ENCODE measurements at regions not wholly inside any gene's neighbourhood (a gene's known extent, or its start where the extent isn't known, plus 50 kb on each side); places are given as distances from the start of the nearest gene placed in this dataset.
"Not testable (repeated sequence)": the region's sequence is repeated elsewhere in the genome, so short reads cannot be mapped to it uniquely, and the experiment has no call there.

- Histone ChIP-seq H3K4me3 (ENCODE audit: low read length) (no peak overlapping the region), H3K27ac (ENCODE audit: low read depth, low read length) (no peak overlapping the region), H3K36me3 (ENCODE audit: control insufficient read depth in 2 of 3, insufficient read depth in 3 of 3, low read length in 3 of 3) (no peaks in the 10 kb centered on the region), H3K27me3 (ENCODE audit: control insufficient read depth in 2 of 2, insufficient read depth in 2 of 2, low read length in 2 of 2) (no peaks in the 10 kb centered on the region), H3K9me3 (ENCODE audit: control insufficient read depth in 2 of 3, low read length in 3 of 3) (peaks cover 0 to 4% (median 0%) of the 10 kb centered on the region in 3 experiments), H3K4me1 (ENCODE audit: control insufficient read depth in 2 of 2, insufficient read depth in 2 of 2, low read length in 2 of 2) (no peaks in the 10 kb centered on the region)
- CTCF ChIA-PET = no interaction called here
- peaks cover 0 to 9% (median 0%) of the 10 kb centered on the region in 11 donors for H3K9me3 Mint-ChIP-seq
- H3K36me3 Mint-ChIP-seq = no peaks in the 10 kb centered on the region
- H3K27me3 Mint-ChIP-seq = no peaks in the 10 kb centered on the region
- DNase-seq (no peak), ATAC-seq (no peak)
- POLR2A ChIA-PET = no interaction called here
- no peak overlapping the region for H3K27ac Mint-ChIP-seq
- H3K4me3 Mint-ChIP-seq = no peak overlapping the region
- intact Hi-C loops (cut with micrococcal nuclease) = no loop called here
- H3K4me1 Mint-ChIP-seq = no peaks in the 10 kb centered on the region
Observed at GRCh38 chr14:83893447-83893846, 1636.5 kb upstream of the FLRT2 start.

DNA sequence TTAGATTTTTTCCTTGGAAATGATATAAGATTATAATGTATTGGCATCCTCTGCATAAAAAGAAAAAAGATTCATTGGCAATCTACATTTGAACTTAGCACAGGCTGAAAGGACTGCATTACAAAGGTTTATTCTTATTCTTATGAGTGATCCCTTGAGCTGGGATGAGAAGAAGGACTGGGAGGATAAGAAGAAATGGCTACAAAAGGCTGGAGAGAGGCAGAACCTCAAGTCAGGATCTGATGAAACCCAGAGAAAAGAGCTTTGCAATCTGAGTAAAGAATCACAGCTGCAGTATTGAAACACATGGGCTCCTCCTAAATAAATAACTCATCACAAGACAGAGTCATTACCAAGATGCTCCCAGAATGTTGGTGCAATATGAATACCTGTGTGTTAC, 1635.4 kb upstream of the FLRT2 start:
- POLR2A ChIA-PET = no interaction called here
- no peak overlapping the region for H3K27ac Mint-ChIP-seq

GRCh38 chr14:83898558-83898957, 1631.4 kb upstream of the FLRT2 start:
- H3K36me3 ChIP-seq (ENCODE audit: control insufficient read depth in 2 of 3, insufficient read depth in 3 of 3, low read length in 3 of 3); DNase-seq; H3K36me3 Mint-ChIP-seq; CTCF ChIA-PET; ATAC-seq; H3K27ac Mint-ChIP-seq; H3K4me1 ChIP-seq (ENCODE audit: control insufficient read depth in 2 of 2, insufficient read depth in 2 of 2, low read length in 2 of 2); POLR2A ChIA-PET; H3K27me3 ChIP-seq (ENCODE audit: control insufficient read depth in 2 of 2, insufficient read depth in 2 of 2, low read length in 2 of 2); H3K4me3 Mint-ChIP-seq; H3K9me3 ChIP-seq (ENCODE audit: control insufficient read depth in 2 of 3, low read length in 3 of 3); H3K9me3 Mint-ChIP-seq; H3K4me3 ChIP-seq (ENCODE audit: low read length); H3K27me3 Mint-ChIP-seq; H3K4me1 Mint-ChIP-seq; H3K27ac ChIP-seq (ENCODE audit: low read depth, low read length); intact Hi-C loops (cut with micrococcal nuclease): not testable (repeated sequence)

More for the DNA sequence above, 1635.4 kb upstream of the FLRT2 start:
- no peak for ATAC-seq
- no peaks in the 10 kb centered on the region for H3K36me3 Mint-ChIP-seq
- peaks cover 0 to 7% (median 0%) of the 10 kb centered on the region in 11 donors for H3K9me3 Mint-ChIP-seq
- H3K9me3 ChIP-seq (ENCODE audit: control insufficient read depth in 2 of 3, low read length in 3 of 3) = no peaks in the 10 kb centered on the region
- intact Hi-C loops (cut with micrococcal nuclease) = no loop called here
- no peaks in the 10 kb centered on the region for H3K27me3 Mint-ChIP-seq
- DNase-seq = no peak
- CTCF ChIA-PET = no interaction called here
- no peaks in the 10 kb centered on the region for H3K4me1 ChIP-seq (ENCODE audit: control insufficient read depth in 2 of 2, insufficient read depth in 2 of 2, low read length in 2 of 2)
- no peaks in the 10 kb centered on the region for H3K27me3 ChIP-seq (ENCODE audit: control insufficient read depth in 2 of 2, insufficient read depth in 2 of 2, low read length in 2 of 2)
- H3K4me1 Mint-ChIP-seq = no peaks in the 10 kb centered on the region
- H3K4me3 Mint-ChIP-seq = no peak overlapping the region
- no peak overlapping the region for H3K27ac ChIP-seq (ENCODE audit: low read depth, low read length)
- no peaks in the 10 kb centered on the region for H3K36me3 ChIP-seq (ENCODE audit: control insufficient read depth in 2 of 3, insufficient read depth in 3 of 3, low read length in 3 of 3)
- H3K4me3 ChIP-seq (ENCODE audit: low read length) = no peak overlapping the region

GRCh38 chr14:83899706-83900105, 1630.2 kb upstream of the FLRT2 start:
- H3K9me3 Mint-ChIP-seq = peaks cover 0 to 6% (median 2%) of the 10 kb centered on the region in 11 donors
- ChIA-PET CTCF (no interaction called here), POLR2A (interaction anchor here (0.6 kb wide), 1 partner anchor 14 kb away, joined by 3 read pairs; no protein-coding TSS in a partner anchor)
- H3K4me3 Mint-ChIP-seq = no peak overlapping the region
- intact Hi-C loops (cut with micrococcal nuclease) = no loop called here
- H3K36me3 Mint-ChIP-seq = no peaks in the 10 kb centered on the region
- H3K4me1 Mint-ChIP-seq = no peaks in the 10 kb centered on the region
- Histone ChIP-seq H3K9me3 (ENCODE audit: control insufficient read depth in 2 of 3, low read length in 3 of 3) (no peaks in the 10 kb centered on the region), H3K36me3 (ENCODE audit: control insufficient read depth in 2 of 3, insufficient read depth in 3 of 3, low read length in 3 of 3) (no peaks in the 10 kb centered on the region), H3K4me3 (ENCODE audit: low read length) (no peak overlapping the region), H3K4me1 (ENCODE audit: control insufficient read depth in 2 of 2, insufficient read depth in 2 of 2, low read length in 2 of 2) (no peaks in the 10 kb centered on the region), H3K27ac (ENCODE audit: low read depth, low read length) (no peak overlapping the region), H3K27me3 (ENCODE audit: control insufficient read depth in 2 of 2, insufficient read depth in 2 of 2, low read length in 2 of 2) (no peaks in the 10 kb centered on the region)
- H3K27me3 Mint-ChIP-seq = no peaks in the 10 kb centered on the region
- H3K27ac Mint-ChIP-seq = no peak overlapping the region
- ATAC-seq (no peak), DNase-seq (no peak)

- H3K36me3 ChIP-seq (ENCODE audit: control insufficient read depth in 2 of 3, insufficient read depth in 3 of 3, low read length in 3 of 3) = no peaks in the 10 kb centered on the region
- H3K9me3 ChIP-seq (ENCODE audit: control insufficient read depth in 2 of 3, low read length in 3 of 3) = no peaks in the 10 kb centered on the region
- H3K36me3 Mint-ChIP-seq = no peaks in the 10 kb centered on the region
- DNase-seq = no peak
- no peak overlapping the region for H3K4me3 ChIP-seq (ENCODE audit: low read length)
- ChIA-PET CTCF (no interaction called here), POLR2A (no interaction called here)
- H3K9me3 Mint-ChIP-seq = peaks cover 0 to 20% (median 10%) of the 10 kb centered on the region in 11 donors
- H3K4me1 Mint-ChIP-seq = no peaks in the 10 kb centered on the region
- no peaks in the 10 kb centered on the region for H3K27me3 ChIP-seq (ENCODE audit: control insufficient read depth in 2 of 2, insufficient read depth in 2 of 2, low read length in 2 of 2)
- ATAC-seq = no peak
- H3K27ac ChIP-seq (ENCODE audit: low read depth, low read length) = no peak overlapping the region
- no peaks in the 10 kb centered on the region for H3K27me3 Mint-ChIP-seq
- no peak overlapping the region for H3K27ac Mint-ChIP-seq
- H3K4me3 Mint-ChIP-seq = no peak overlapping the region
- H3K4me1 ChIP-seq (ENCODE audit: control insufficient read depth in 2 of 2, insufficient read depth in 2 of 2, low read length in 2 of 2) = no peaks in the 10 kb centered on the region
- intact Hi-C loops (cut with micrococcal nuclease) = no loop called here
Observed at GRCh38 chr14:83905157-83905556, 1624.8 kb upstream of the FLRT2 start.

- ChIA-PET CTCF (no interaction called here), POLR2A (no interaction called here)
- Histone ChIP-seq H3K4me3 (ENCODE audit: low read length) (no peak overlapping the region), H3K9me3 (ENCODE audit: control insufficient read depth in 2 of 3, low read length in 3 of 3) (no peaks in the 10 kb centered on the region), H3K36me3 (ENCODE audit: control insufficient read depth in 2 of 3, insufficient read depth in 3 of 3, low read length in 3 of 3) (no peaks in the 10 kb centered on the region), H3K27ac (ENCODE audit: low read depth, low read length) (no peak overlapping the region), H3K4me1 (ENCODE audit: control insufficient read depth in 2 of 2, insufficient read depth in 2 of 2, low read length in 2 of 2) (no peaks in the 10 kb centered on the region), H3K27me3 (ENCODE audit: control insufficient read depth in 2 of 2, insufficient read depth in 2 of 2, low read length in 2 of 2) (no peaks in the 10 kb centered on the region)
- H3K27ac Mint-ChIP-seq = no peak overlapping the region
- H3K4me1 Mint-ChIP-seq = no peaks in the 10 kb centered on the region
- H3K9me3 Mint-ChIP-seq = peaks cover 0 to 30% (median 14%) of the 10 kb centered on the region in 11 donors
- ATAC-seq = no peak
- H3K4me3 Mint-ChIP-seq = no peak overlapping the region
- no peaks in the 10 kb centered on the region for H3K36me3 Mint-ChIP-seq
- H3K27me3 Mint-ChIP-seq = no peaks in the 10 kb centered on the region
- intact Hi-C loops (cut with micrococcal nuclease) = no loop called here
- DNase-seq = no peak
Observed at GRCh38 chr14:83908419-83908818, 1621.5 kb upstream of the FLRT2 start.

- H3K9me3 ChIP-seq (ENCODE audit: control insufficient read depth in 2 of 3, low read length in 3 of 3) = no peaks in the 10 kb centered on the region
- intact Hi-C loops (cut with micrococcal nuclease) = no loop called here
- no peak overlapping the region for H3K27ac Mint-ChIP-seq
- no peaks in the 10 kb centered on the region for H3K36me3 ChIP-seq (ENCODE audit: control insufficient read depth in 2 of 3, insufficient read depth in 3 of 3, low read length in 3 of 3)
- no peaks in the 10 kb centered on the region for H3K36me3 Mint-ChIP-seq
- H3K9me3 Mint-ChIP-seq = peaks cover 1 to 38% (median 15%) of the 10 kb centered on the region in 11 donors
- H3K27ac ChIP-seq (ENCODE audit: low read depth, low read length) = no peak overlapping the region
- H3K27me3 ChIP-seq (ENCODE audit: control insufficient read depth in 2 of 2, insufficient read depth in 2 of 2, low read length in 2 of 2) = no peaks in the 10 kb centered on the region
- ChIA-PET POLR2A (no interaction called here), CTCF (no interaction called here)
- ATAC-seq (no peak), DNase-seq (no peak)
- no peaks in the 10 kb centered on the region for H3K4me1 Mint-ChIP-seq
- H3K4me3 Mint-ChIP-seq = no peak overlapping the region
- no peaks in the 10 kb centered on the region for H3K27me3 Mint-ChIP-seq
- H3K4me1 ChIP-seq (ENCODE audit: control insufficient read depth in 2 of 2, insufficient read depth in 2 of 2, low read length in 2 of 2) = no peaks in the 10 kb centered on the region
- H3K4me3 ChIP-seq (ENCODE audit: low read length) = no peak overlapping the region
Observed at GRCh38 chr14:83909507-83909906, 1620.4 kb upstream of the FLRT2 start.

All from naive thymus-derived CD4-positive, alpha-beta T cell (primary cell).